HG02973 (cell line): ENCODE measurements at regions not wholly inside any gene's neighbourhood (a gene's known extent, or its start where the extent isn't known, plus 50 kb on each side); places are given as distances from the start of the nearest gene placed in this dataset.
A peak's percentile ranks its signal among the peaks of the same experiment; 100 is the strongest.
"Not testable (repeated sequence)": the region's sequence is repeated elsewhere in the genome, so short reads cannot be mapped to it uniquely, and the experiment has no call there.

ENCODE experiments used
- ATAC-seq: cut with Tn5 transposase; IDR thresholded peaks from one replicate; pipeline ENCODE4 v1.9.1; 2021; ENCODE audit warnings: moderate library complexity; ENCODE audit not compliant: unreplicated experiment

DNA sequence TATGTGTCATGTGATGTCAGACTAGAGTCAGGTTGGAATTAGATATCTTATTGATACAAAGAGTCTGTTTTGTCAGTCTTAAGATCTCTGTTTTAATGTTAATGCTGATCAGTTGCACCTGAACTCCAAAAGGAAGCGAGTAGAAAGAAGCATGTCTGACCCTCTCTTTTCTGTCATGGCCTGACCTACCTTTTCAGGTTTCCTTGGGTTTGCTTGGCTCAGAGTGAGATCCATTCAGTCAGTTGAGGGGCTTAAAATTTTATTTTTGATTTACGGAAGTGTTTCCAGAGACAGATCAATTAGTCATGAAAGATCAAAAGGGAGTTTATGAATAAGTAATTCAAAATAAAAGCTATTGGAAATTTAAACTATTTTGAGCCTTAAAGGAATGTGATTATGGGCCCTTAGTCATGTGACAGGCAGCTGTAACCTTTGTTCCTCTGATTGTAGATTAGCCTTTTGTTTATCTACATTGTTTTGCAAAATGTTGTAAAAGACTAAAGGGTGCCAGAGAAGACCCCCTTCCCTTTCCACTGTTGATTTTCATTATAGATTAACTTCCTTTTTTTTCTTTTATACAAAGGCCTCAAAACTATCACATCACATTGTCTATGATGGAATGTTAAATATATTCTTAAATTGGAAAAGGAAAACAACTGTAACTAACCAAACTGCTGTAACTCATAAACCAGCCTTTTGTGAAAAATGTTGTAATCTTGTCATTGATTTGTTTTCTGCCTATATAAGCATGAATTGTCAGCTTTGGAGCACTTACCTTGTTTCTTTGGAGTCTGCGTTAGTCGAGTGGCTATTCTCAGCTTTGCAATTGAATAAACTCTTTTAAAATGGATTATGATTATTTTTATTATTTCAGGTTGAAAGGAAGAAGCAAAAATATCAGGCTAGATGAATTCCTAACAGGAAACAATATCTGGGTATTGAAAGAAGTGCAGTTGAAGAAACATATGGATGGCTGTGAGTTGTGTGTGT is 195.5 kb upstream of the MBL2 start:
- no peak for ATAC-seq

- no peak for ATAC-seq
These were observed 194.3 kb upstream of the MBL2 start for GRCh38 chr10:52966904-52967303.

DNA sequence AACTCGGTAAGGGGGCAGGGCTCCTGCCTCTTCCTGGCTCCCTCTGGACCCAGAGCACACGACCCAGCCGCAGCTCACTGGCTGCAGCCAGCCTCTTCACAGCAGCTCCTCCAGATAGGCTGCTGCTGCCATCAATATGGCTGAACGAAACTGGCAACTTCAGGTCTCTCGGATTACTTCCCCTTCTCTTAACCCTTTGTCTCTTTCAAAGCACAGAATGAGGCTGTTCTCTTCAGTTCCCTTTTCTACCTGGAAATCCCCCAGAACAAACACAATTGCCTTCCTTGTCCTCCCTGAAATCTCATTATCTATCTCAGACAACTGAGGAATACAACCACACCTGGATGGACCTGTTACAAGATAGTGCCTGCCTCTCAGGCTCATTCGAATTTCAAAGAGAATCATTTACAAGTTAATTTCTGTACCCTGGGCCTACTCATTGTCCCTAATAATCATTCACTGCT is 193.4 kb upstream of the MBL2 start:
- peak; percentile 99 for ATAC-seq

DNA sequence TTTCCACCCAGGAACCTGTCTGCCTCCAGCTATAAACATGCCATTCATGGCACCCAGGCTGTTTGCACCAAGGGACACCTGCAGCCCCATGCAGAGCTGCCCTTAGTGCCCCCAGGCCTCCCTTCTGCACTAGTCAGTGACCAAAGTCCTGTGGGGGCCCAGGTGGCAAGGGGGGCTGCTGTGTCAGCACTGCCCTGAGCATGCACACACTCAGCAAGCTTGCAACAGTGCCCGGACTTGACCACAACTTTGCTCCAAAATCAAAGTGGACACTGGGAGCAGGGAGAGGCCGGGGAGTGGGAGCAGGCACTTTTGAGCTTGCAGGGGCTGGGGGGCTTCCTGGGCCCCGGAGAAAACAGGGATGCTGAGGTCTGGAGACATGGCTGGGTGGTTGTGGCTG is 192.9 kb upstream of the MBL2 start:
- no peak for ATAC-seq

- no peak for ATAC-seq
These were observed 188.7 kb upstream of the MBL2 start for GRCh38 chr10:52961323-52961722.

DNA sequence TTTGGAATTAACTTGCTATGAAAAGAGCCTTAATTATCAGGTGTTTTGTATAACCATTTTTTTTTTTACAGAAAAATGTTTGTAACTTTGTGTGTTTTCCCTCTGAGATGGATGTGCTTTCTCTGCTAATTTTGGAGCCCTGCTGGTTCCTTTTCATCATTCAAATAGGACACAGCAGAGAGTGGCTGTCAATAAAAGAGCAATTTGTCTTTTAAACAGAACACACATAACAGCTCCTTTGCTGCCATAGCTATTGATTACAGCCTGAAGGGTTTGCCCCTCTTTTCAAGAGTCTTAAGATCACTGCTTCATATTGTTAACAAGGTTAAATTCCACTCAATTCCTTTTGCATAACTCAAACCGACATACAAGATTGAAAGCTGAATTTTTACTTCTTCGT is 187.2 kb upstream of the MBL2 start:
- no peak for ATAC-seq

DNA sequence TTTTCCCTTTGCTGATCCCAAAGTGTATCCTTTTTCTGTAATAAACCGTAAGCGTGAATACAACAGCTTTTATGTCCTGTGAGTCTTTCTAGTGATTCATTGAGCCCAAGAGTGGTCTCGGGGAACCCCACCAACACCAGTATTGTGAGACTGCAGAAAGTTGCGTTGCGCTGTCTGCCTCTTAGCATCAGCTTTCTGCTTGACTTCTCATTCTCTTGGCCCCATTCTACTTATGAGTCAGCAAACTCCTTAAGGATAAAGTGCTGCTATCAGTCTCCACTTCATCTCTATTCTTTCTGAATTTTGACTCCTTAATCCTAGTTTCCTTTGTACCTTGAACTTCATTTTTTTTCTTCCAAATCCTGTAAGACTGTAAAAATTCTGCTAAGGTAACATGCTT is 184.3 kb upstream of the MBL2 start:
- ATAC-seq = no peak

DNA sequence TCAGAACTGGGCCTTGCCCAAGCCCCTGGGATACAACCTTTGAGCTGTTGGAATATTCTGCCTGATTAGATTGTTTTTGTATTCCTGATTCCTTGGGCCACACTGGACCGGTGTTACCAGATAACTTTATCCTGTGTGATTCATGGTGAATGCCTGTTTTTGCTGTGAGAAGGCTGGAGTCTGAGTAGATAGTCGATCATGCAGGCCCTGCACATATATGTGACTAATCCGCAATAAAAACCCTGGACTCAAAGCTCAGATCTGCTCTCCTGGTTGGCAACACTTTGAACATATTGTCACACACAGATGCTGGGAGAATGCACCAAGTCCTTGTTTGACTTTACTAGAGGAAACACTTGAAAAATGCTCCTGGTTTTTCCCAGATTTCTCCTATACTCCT is 183.9 kb upstream of the MBL2 start:
- no peak for ATAC-seq

GRCh38 chr10:52955337-52955736 is 182.8 kb upstream of the MBL2 start:
- no peak for ATAC-seq

- ATAC-seq = no peak
These were observed 181.8 kb upstream of the MBL2 start for GRCh38 chr10:52954407-52954806.

DNA sequence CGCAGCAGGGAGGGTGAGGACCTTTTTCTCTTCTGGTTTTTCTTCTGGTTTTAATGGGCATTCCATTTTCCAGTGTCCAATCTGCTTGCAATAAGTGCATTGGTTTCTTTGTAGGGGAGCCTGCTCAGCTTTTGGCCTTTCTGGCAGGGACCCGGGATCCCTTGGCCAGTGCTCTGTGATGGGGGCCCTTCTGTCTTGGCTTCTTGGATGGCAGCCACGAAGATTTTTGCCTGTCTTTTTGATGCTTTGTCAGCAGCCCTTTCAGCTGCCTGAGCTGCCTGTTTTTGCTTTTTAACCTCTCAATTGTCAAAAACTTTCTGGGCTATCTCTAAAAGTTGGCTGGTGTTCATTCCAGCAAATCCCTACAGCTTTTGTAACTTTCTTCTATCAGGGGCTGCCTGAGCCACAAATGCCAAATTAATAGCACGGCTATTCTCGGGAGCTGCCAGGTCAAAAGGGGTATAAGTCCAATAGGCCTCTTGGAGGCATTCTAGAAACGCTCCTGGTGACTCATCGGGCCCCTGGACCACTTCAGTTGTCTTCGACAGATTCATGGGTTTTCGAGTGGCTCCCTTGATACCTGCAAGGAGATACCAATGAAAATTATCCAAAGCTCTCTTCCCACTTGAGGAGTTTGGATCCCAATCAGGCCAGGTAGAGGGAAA is 179.9 kb upstream of the MBL2 start:
- no peak for ATAC-seq

DNA sequence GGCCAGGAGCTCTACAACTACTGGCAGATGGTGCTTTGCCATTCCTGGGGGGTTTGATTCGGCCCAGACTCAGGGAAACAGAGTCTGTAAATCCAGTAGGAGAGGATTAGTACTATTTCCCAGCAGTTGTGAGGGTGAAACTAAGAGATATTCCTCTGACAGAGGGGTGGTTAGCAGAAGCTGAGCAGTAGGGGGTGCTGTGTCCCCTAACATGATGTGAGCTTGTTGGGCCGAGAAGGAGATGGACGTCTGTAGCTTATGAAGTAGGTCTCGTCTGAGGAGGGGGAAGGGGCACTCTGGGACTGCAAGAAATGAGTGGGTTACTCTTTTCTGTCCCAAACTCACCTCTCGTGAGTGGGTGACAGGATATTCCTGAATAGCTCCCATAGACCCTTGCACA is 179.2 kb upstream of the MBL2 start:
- ATAC-seq = peak; percentile 94

DNA sequence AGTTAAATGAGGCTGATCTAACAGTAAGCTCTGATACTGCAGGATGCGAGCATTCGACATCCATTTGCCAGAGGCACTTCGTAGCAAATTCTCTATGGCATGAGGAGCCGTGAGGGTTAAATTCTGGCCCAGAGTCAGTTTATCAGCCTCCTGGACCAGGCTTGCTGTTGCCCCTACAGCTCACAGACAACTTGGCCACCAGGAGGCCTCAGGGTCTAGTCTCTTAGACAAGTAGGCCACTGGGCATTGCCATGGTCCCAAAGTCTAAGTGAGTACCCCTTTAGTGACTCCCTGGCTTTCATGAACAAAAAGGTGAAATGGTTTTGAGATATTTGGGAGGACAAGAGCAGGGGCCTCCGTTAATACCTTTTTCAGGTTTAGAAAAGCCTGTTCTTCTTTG is 178.0 kb upstream of the MBL2 start:
- ATAC-seq = no peak

GRCh38 chr10:52949899-52950298 is 177.3 kb upstream of the MBL2 start:
- no peak for ATAC-seq

DNA sequence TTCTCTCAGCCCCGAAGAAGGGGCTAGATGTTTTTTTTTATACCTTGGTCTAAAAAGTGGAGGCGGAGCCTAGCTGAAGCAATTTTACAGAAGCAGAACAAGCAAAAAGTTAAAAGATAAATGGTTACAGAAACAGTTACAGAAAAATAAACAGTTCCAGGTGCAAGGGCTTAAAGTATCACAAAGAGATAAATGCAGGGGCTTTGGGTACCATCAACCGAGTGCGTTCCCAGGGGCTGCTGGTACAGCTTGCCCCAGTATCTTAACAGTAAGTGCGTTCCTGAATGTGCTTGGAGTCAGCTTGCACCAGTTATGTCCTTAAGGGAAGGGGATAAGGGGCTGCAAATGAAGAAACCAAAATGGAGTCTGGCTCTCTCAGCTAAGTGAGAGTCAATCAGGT is 173.9 kb upstream of the MBL2 start:
- ATAC-seq = no peak

GRCh38 chr10:52945521-52945920 is 172.9 kb upstream of the MBL2 start:
- ATAC-seq = not testable (repeated sequence)

DNA sequence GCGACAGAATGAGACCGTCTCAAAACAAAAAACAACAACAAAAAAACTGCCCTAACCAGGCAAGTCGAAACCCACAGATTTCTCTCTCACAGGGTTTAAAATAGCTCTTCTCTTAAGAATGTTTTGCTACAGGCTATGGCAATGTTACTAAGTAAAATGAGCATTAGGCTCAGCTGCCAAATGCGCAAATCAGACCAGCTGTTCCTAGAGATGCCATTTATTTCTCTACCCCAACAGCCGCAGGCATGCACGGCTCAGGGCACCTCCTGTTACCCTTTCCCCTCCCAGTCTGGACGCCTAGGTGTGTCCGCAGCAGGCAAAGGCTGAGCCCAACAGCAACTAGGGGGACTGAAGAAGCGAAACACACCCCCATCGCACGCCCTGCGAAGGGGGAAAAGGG is 168.3 kb upstream of the MBL2 start:
- no peak for ATAC-seq

GRCh38 chr10:52939894-52940293 is 167.3 kb upstream of the MBL2 start:
- ATAC-seq = no peak

DNA sequence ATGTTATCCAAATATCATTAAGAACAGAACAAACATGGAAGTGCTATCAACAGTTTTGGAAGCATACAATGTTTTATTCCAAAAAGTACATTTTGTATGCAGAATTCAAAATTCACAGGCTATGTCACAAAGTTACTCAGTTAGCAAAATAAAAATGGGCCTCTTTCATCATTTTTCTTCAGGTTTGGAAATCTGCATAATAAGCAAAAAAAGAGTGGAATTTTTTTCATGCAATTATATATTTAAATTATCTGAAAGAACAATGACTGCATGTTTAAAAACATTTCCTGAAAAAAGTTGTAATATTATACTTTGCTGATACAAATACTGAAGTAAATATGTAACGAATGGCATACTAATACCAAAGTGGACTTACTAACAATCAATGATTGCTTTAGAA is 161.2 kb upstream of the MBL2 start:
- ATAC-seq = no peak

DNA sequence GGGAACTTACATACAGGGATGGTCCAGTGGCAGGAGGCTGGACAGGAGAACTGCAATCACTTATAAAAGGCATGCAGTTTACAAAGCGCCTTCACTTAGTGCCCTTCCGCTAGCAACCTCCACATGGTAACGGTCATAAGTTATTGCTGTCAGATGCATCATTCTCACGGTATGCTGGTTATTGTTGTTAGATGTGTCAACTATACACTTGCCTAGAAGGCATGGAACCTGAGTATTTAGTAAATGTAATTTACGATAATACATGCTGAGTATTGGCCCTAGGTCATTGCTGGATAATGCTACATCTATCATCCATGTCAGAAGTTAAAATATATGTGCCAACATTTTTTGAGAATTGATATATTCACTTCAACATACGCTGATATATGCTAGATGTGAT is 155.1 kb upstream of the MBL2 start:
- no peak for ATAC-seq

GRCh38 chr10:52923520-52923919 is 150.9 kb upstream of the MBL2 start:
- no peak for ATAC-seq

GRCh38 chr10:52918714-52919305 is 146.2 kb upstream of the MBL2 start:
- ATAC-seq = no peak
